Spleen (tissue), 11 donors: ENCODE measurements at regions not wholly inside any gene's neighbourhood (a gene's known extent, or its start where the extent isn't known, plus 50 kb on each side); places are given as distances from the start of the nearest gene placed in this dataset.

Experiments used
- DNase-seq: peaks from one replicate; pipeline ENCODE4 v3.0.0-alpha.2; 2020
- H3K27ac ChIP-seq, 8 donors: fragments of 200-600 bp; sonication (generic) in 7 of 8; 1 replicate in 4 of 8; 2 replicates in 4 of 8; pipeline versions ENCODE4 v1.5.0 to v1.8.0; 2016 to 2021; ENCODE audit warnings: inconsistent platforms in 4 of 8, mild to moderate bottlenecking in 4 of 8, moderate library complexity in 1 of 8
- H3K27me3 ChIP-seq, 7 donors: fragments of 200-600 bp; sonication (generic) in 6 of 7; replicated peaks in 1 of 7; 1 replicate in 4 of 7; 2 replicates in 3 of 7; pipeline versions ENCODE4 v1.5.0 to v1.8.0; 2016 to 2021; ENCODE audit warnings: inconsistent platforms in 3 of 7, mild to moderate bottlenecking in 1 of 7
- H3K36me3 ChIP-seq, 6 donors: fragments of 200-600 bp; sonication (generic) in 5 of 6; 1 replicate in 4 of 6; 2 replicates in 2 of 6; pipeline versions ENCODE4 v1.5.0 to v1.8.0; 2016 to 2021; ENCODE audit warnings: inconsistent platforms in 2 of 6
- H3K4me1 ChIP-seq, 6 donors: fragments of 200-600 bp; sonication (generic) in 5 of 6; 1 replicate in 3 of 6; 2 replicates in 3 of 6; pipeline versions ENCODE4 v1.5.0 to v1.8.0; 2016 to 2021; ENCODE audit warnings: inconsistent platforms in 3 of 6
- H3K4me3 ChIP-seq, 8 donors: fragments of 200-600 bp; sonication (generic) in 7 of 8; 1 replicate in 4 of 8; 2 replicates in 4 of 8; pipeline versions ENCODE4 v1.5.0 to v1.8.0; 2016 to 2021; ENCODE audit warnings: inconsistent platforms in 4 of 8, mild to moderate bottlenecking in 4 of 8, moderate library complexity in 2 of 8
- H3K9me3 ChIP-seq, 8 donors: fragments of 200-600 bp; sonication (generic) in 7 of 8; 1 replicate in 4 of 8; 2 replicates in 4 of 8; pipeline versions ENCODE4 v1.5.0 to v1.8.0; 2016 to 2021; ENCODE audit warnings: inconsistent platforms in 4 of 8
- CTCF ChIP-seq, 11 experiments: fragments of 200-600 bp in 7 of 11; fragments of 450-650 bp in 4 of 11; sonication (generic) in 4 of 11; IDR thresholded peaks in 8 of 11; conservative IDR thresholded peaks in 3 of 11; 1 replicate in 7 of 11; 2 replicates in 4 of 11; pipeline versions ENCODE4 v1.4.0 to v1.8.0; 2016 to 2021; ENCODE audit warnings: antibody characterized with exemption in 11 of 11, inconsistent platforms in 4 of 11, mild to moderate bottlenecking in 1 of 11
- POLR2A ChIP-seq, 3 donors: fragments of 450-650 bp; IDR thresholded peaks; one replicate each; pipeline ENCODE4 v1.5.1; 2017; ENCODE audit warnings: antibody characterized with exemption in 3 of 3, mild to moderate bottlenecking in 1 of 3
- POLR2AphosphoS5 ChIP-seq, 3 donors: sonication (generic); formaldehyde crosslinking; IDR thresholded peaks; one replicate each; pipeline ENCODE4 v1.5.1; 2017; ENCODE audit warnings: antibody characterized with exemption in 3 of 3
- WGBS, 5 donors: extraction: QIAGEN DNeasy Blood & Tissue Kit in 3 of 5; methylation state at CpG; one replicate each; pipeline versions ENCODE4 v1.1.5 to v1.1.7; 2013 to 2018; 5-methylcytosine and 5-hydroxymethylcytosine counted together
- intact Hi-C: fragments of 100-400 bp; cut with DNase I; formaldehyde crosslinking; loops from one replicate; pipeline ENCODE4 v1.15.0; 2023; ENCODE audit warnings: low total_unique reads
- donor health status: healthy with polysubstance abuse.
- donor health status: DM: no; HTN: no; CAD: no; lungs with moderate emphysema.
- donor health status: DM: no; HTN: no; CAD: no.
- donor health status: Bipolar disorder and iron deficiency.
- donor health status: healthy.
- donor health status: DM: no; HTN: no; CAD: no.
- donor health status: DM: yes; HTN: yes; CAD: no.

GRCh38 chr10:28842321-28842720 is 165.0 kb downstream of the BAMBI start:
- Histone ChIP-seq H3K9me3 (peaks cover 0 to 23% (median 11%) of the 10 kb centered on the region in 8 donors), H3K27me3 (no peaks in the 10 kb centered on the region), H3K4me3 (no peak overlapping the region), H3K36me3 (no peaks in the 10 kb centered on the region), H3K27ac (no peak overlapping the region), H3K4me1 (no peaks in the 10 kb centered on the region)
- WGBS, 5 donors = 88 to 95% (median 92%) methylated on average over 3 of the region's 3 CpGs
- no peak for TF ChIP-seq POLR2AphosphoS5 (IDR thresholded peaks at IDR 0.05)
- TF ChIP-seq CTCF (IDR thresholded peaks at IDR 0.05 in 8 of 11, conservative IDR thresholded peaks at IDR 0.05 in 3 of 11) = no peak
- TF ChIP-seq POLR2A (IDR thresholded peaks at IDR 0.05) = no peak
- intact Hi-C loops = no loop called here
- no peak for DNase-seq

GRCh38 chr10:28845009-28845682 is 167.8 kb downstream of the BAMBI start:
- Histone ChIP-seq H3K27ac (no peak overlapping the region), H3K36me3 (no peaks in the 10 kb centered on the region), H3K27me3 (no peaks in the 10 kb centered on the region), H3K4me3 (no peak overlapping the region), H3K9me3 (peaks cover 0 to 23% (median 11%) of the 10 kb centered on the region in 8 donors), H3K4me1 (no peaks in the 10 kb centered on the region)
- intact Hi-C loops = no loop called here
- 80 to 94% (median 86%) methylated on average over 4 of the region's 4 CpGs for WGBS, 5 donors
- no peak for DNase-seq
- TF ChIP-seq POLR2AphosphoS5 (IDR thresholded peaks at IDR 0.05) (no peak), POLR2A (IDR thresholded peaks at IDR 0.05) (no peak), CTCF (IDR thresholded peaks at IDR 0.05 in 8 of 11, conservative IDR thresholded peaks at IDR 0.05 in 3 of 11) (no peak)

- peaks cover 0 to 18% (median 10%) of the 10 kb centered on the region in 8 donors for H3K9me3 ChIP-seq
- no peak overlapping the region for H3K4me3 ChIP-seq
- H3K4me1 ChIP-seq = peaks cover 0 to 6% (median 0%) of the 10 kb centered on the region in 6 donors
- WGBS, 5 donors = 87 to 100% (median 95%) methylated on average over 3 of the region's 3 CpGs
- TF ChIP-seq POLR2AphosphoS5 (IDR thresholded peaks at IDR 0.05) (no peak), CTCF (IDR thresholded peaks at IDR 0.05 in 8 of 11, conservative IDR thresholded peaks at IDR 0.05 in 3 of 11) (no peak), POLR2A (IDR thresholded peaks at IDR 0.05) (no peak)
- no peak for DNase-seq
- no peaks in the 10 kb centered on the region for H3K36me3 ChIP-seq
- no peaks in the 10 kb centered on the region for H3K27me3 ChIP-seq
- intact Hi-C loops = no loop called here
- H3K27ac ChIP-seq = no peak overlapping the region
Observed at GRCh38 chr10:28849309-28849708, 172.0 kb downstream of the BAMBI start.

GRCh38 chr10:28849821-28850220 is 172.5 kb downstream of the BAMBI start:
- Histone ChIP-seq H3K9me3 (peaks cover 0 to 13% (median 6%) of the 10 kb centered on the region in 8 donors), H3K4me1 (peaks cover 0 to 6% (median 0%) of the 10 kb centered on the region in 6 donors), H3K4me3 (no peak overlapping the region), H3K27me3 (no peaks in the 10 kb centered on the region), H3K27ac (no peak overlapping the region), H3K36me3 (no peaks in the 10 kb centered on the region)
- no peak for TF ChIP-seq CTCF (IDR thresholded peaks at IDR 0.05 in 8 of 11, conservative IDR thresholded peaks at IDR 0.05 in 3 of 11)
- TF ChIP-seq POLR2A (IDR thresholded peaks at IDR 0.05) = no peak
- TF ChIP-seq POLR2AphosphoS5 (IDR thresholded peaks at IDR 0.05) = no peak
- intact Hi-C loops = no loop called here
- DNase-seq = no peak
- 84 to 94% (median 87%) methylated on average over 4 of the region's 4 CpGs for WGBS, 5 donors
